ENCODE measurements at regions not wholly inside any gene's neighbourhood (a gene's known extent, or its start where the extent isn't known, plus 50 kb on each side); places are given as distances from the start of the nearest gene placed in this dataset.

DNA sequence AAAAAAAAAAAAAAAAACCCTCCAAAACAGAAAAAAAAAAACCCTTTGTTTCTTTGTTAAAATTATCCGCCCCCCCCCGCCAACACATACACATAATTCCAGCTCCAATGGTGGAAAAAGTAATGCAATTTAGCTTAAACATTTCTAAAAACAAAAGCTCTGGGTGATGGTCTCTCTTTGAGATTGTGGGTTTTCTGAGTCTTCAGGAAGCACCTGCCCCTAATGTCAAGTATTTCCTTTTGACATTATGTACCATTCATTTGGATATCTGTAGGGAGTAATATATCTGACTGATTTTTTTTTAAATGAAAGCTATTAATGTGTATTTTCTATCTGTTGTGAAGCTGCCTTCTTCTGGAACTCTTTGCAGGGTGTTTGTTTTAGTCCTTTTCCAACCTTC is 389.7 kb downstream of the TAF11L14 start:
- Histone ChIP-seq H3K9ac (ENCODE audit: low read depth, low read length) (no peak overlapping the region), H3K14ac (replicated peaks; ENCODE audit: low read depth, low read length) (no peak overlapping the region), H3K9me1 (ENCODE audit: insufficient read depth, low read length) (no peaks in the 10 kb centered on the region), H3K4me3 (ENCODE audit: insufficient read depth, low read depth, low read length) (no peak overlapping the region), H2AK5ac (ENCODE audit: low read depth, low read length) (no peak overlapping the region), H2BK5ac (ENCODE audit: low read depth, low read length, poor library complexity, severe bottlenecking) (no peak overlapping the region), H2AFZ (replicated peaks; ENCODE audit: low read length, poor library complexity) (no peak overlapping the region), H3K4me1 (ENCODE audit: control insufficient read depth, insufficient read depth, low read length) (no peaks in the 10 kb centered on the region), H3K56ac (ENCODE audit: extremely low read depth, insufficient read depth, low read length) (no peak overlapping the region), H3K9me3 (ENCODE audit: control insufficient read depth, insufficient read depth, low read length) (no peaks in the 10 kb centered on the region), H3K4ac (ENCODE audit: low read depth, low read length) (no peak overlapping the region), H4K20me1 (ENCODE audit: insufficient read depth, low read length) (no peaks in the 10 kb centered on the region), H3K4me2 (ENCODE audit: low read depth, low read length) (no peak overlapping the region), H3K27me3 (ENCODE audit: control insufficient read depth, insufficient read depth, low read length) (no peaks in the 10 kb centered on the region), H4K8ac (ENCODE audit: low read depth in 2 of 2, low read length in 2 of 2) (no peak overlapping the region), H3K79me1 (ENCODE audit: low read depth in 1 of 2, low read length in 2 of 2) (no peaks in the 10 kb centered on the region), H3K27ac (ENCODE audit: insufficient read depth, low read length) (no peak overlapping the region), H2AK9ac (replicated peaks; ENCODE audit: low read depth, low read length, poor library complexity) (no peak overlapping the region), H3K36me3 (ENCODE audit: control insufficient read depth, insufficient read depth, low read length) (no peaks in the 10 kb centered on the region), H4K91ac (ENCODE audit: insufficient read depth, low read depth, low read length) (no peak overlapping the region), H4K5ac (ENCODE audit: low read depth, low read length) (no peak overlapping the region), H2BK120ac (ENCODE audit: low read depth, low read length) (no peak overlapping the region), H3K18ac (ENCODE audit: low read depth, low read length) (no peak overlapping the region), H3K23ac (ENCODE audit: low read depth, low read length) (no peak overlapping the region), H2BK20ac (ENCODE audit: low read depth, low read length) (no peak overlapping the region), H2BK15ac (ENCODE audit: low read depth, low read length) (no peak overlapping the region)
- CTCF ChIA-PET, result no interaction called here
- dilution Hi-C loops (cut with HindIII; ENCODE audit: low sequenced_read_pairs, unreplicated experiment) (no loop called here), intact Hi-C loops (cut with micrococcal nuclease) (no loop called here), in situ Hi-C loops (cut with MboI; ENCODE audit: low sequenced_read_pairs) (no loop called here)
- no peak for TF ChIP-seq MXI1 (IDR thresholded peaks at IDR 0.05; ENCODE audit: borderline replicate concordance, low read depth, low read length)
- TF ChIP-seq RCOR1 (IDR thresholded peaks at IDR 0.05; ENCODE audit: insufficient replicate concordance, low read length), result no peak
- TF ChIP-seq CEBPB (IDR thresholded peaks at IDR 0.05; ENCODE audit: low read depth, low read length), result no peak
- TF ChIP-seq, protein P1, sequence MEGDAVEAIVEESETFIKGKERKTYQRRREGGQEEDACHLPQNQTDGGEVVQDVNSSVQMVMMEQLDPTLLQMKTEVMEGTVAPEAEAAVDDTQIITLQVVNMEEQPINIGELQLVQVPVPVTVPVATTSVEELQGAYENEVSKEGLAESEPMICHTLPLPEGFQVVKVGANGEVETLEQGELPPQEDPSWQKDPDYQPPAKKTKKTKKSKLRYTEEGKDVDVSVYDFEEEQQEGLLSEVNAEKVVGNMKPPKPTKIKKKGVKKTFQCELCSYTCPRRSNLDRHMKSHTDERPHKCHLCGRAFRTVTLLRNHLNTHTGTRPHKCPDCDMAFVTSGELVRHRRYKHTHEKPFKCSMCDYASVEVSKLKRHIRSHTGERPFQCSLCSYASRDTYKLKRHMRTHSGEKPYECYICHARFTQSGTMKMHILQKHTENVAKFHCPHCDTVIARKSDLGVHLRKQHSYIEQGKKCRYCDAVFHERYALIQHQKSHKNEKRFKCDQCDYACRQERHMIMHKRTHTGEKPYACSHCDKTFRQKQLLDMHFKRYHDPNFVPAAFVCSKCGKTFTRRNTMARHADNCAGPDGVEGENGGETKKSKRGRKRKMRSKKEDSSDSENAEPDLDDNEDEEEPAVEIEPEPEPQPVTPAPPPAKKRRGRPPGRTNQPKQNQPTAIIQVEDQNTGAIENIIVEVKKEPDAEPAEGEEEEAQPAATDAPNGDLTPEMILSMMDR (conservative IDR thresholded peaks at IDR 0.05; ENCODE audit: low read depth, low read length), result no peak
- no peak for TF ChIP-seq MAFK (IDR thresholded peaks at IDR 0.05; ENCODE audit: low read depth, low read length)
- no TSS peak for BruUV-seq (replicated peaks)
- ATAC-seq (ENCODE audit: low read depth) (no peak), DNase-seq (no peak)
- no CpG with 5 or more reads among the region's 2 CpGs for WGBS, 2 experiments (ENCODE audit: extremely low coverage in 2 of 2, insufficient read length in 1 of 2)
- POLR2A ChIA-PET (ENCODE audit: unreplicated experiment), result no interaction called here

Measured in IMR-90 (cell line).